MCF 10A (cell line): ENCODE measurements at regions not wholly inside any gene's neighbourhood (a gene's known extent, or its start where the extent isn't known, plus 50 kb on each side); places are given as distances from the start of the nearest gene placed in this dataset.

Experiments
- BruUV-seq: library from RNA; stranded (reverse); fragments of 400-500 nt; replicated peaks from 2 replicates; lab custom pipeline; 2021; lab: Mats Ljungman, UMichigan
- CTCF ChIA-PET: fragments of 300-600 bp; sonication (Branson Sonifier 250); formaldehyde crosslinking; extraction: SDS; loops from one replicate; lab custom pipeline; 2021; ENCODE audit warnings: antibody characterized with exemption, inconsistent platforms; lab: Yijun Ruan, JAX
- POLR2A ChIA-PET: fragments of 300-600, 350-650 bp; sonication (Branson Sonifier 250); formaldehyde crosslinking; extraction: SDS; loops from one replicate; lab custom pipeline; 2020; ENCODE audit warnings: antibody characterized with exemption, inconsistent platforms; lab: Yijun Ruan, JAX
- DNase-seq: peaks from one replicate; pipeline ENCODE4 v3.0.0-alpha.2; 2018; ENCODE audit not compliant: unreplicated experiment
- H3K27ac Mint-ChIP-seq: one replicate; pipeline ENCODE4 v1.8.0; 2022; ENCODE audit warnings: mild to moderate bottlenecking, low read depth, mixed read lengths; ENCODE audit not compliant: unreplicated experiment
- H3K27me3 Mint-ChIP-seq: one replicate; pipeline ENCODE4 v1.8.0; 2022; ENCODE audit warnings: mixed read lengths; ENCODE audit not compliant: insufficient read depth, unreplicated experiment
- H3K36me3 Mint-ChIP-seq: one replicate; pipeline ENCODE4 v1.8.0; 2022; ENCODE audit warnings: mild to moderate bottlenecking, moderate library complexity, mixed read lengths; ENCODE audit not compliant: insufficient read depth, unreplicated experiment
- H3K4me1 Mint-ChIP-seq: one replicate; pipeline ENCODE4 v1.8.0; 2022; ENCODE audit warnings: mixed read lengths; ENCODE audit not compliant: insufficient read depth, unreplicated experiment
- H3K4me3 Mint-ChIP-seq: one replicate; pipeline ENCODE4 v1.8.0; 2022; ENCODE audit warnings: mild to moderate bottlenecking, moderate library complexity, mixed read lengths; ENCODE audit not compliant: unreplicated experiment
- H3K9me3 Mint-ChIP-seq: one replicate; pipeline ENCODE4 v1.8.0; 2022; ENCODE audit warnings: mixed read lengths; ENCODE audit not compliant: unreplicated experiment
- CTCF ChIP-seq: fragments of 200-600 bp; IDR thresholded peaks from one replicate; pipeline ENCODE4 v1.8.0; 2022; ENCODE audit warnings: antibody characterized with exemption, mild to moderate bottlenecking; ENCODE audit not compliant: unreplicated experiment
- intact Hi-C: fragments of 100-400 bp; cut with micrococcal nuclease; formaldehyde crosslinking; loops from 2 replicates; pipeline ENCODE4 v1.14.1; 2022

- intact Hi-C loops, result no loop called here
- no TSS peak for BruUV-seq
- DNase-seq, result no peak
- H3K27me3 Mint-ChIP-seq, result no peaks in the 10 kb centered on the region
- H3K4me1 Mint-ChIP-seq, result peaks cover 12% of the 10 kb centered on the region
- H3K4me3 Mint-ChIP-seq, result no peak overlapping the region
- ChIA-PET POLR2A (no interaction called here), CTCF (interaction anchor here (1.0 kb wide), 1 partner anchor 10 kb away, joined by 3 read pairs; no protein-coding TSS in a partner anchor)
- H3K36me3 Mint-ChIP-seq, result peaks cover 39% of the 10 kb centered on the region
- no peak overlapping the region for H3K27ac Mint-ChIP-seq
- TF ChIP-seq CTCF, result no peak
- peaks cover 7% of the 10 kb centered on the region for H3K9me3 Mint-ChIP-seq
Observed at GRCh38 chr6:48057601-48058000, 53.4 kb downstream of the PTCHD4 start.

GRCh38 chr6:48048451-48049146 is 62.4 kb downstream of the PTCHD4 start:
- H3K9me3 Mint-ChIP-seq, result no peaks in the 10 kb centered on the region
- H3K4me1 Mint-ChIP-seq, result no peaks in the 10 kb centered on the region
- no peak overlapping the region for H3K27ac Mint-ChIP-seq
- ChIA-PET POLR2A (no interaction called here), CTCF (interaction anchor here (0.6 kb wide), 1 partner anchor 127 kb away, joined by 3 read pairs; no protein-coding TSS in a partner anchor)
- DNase-seq, result no peak
- intact Hi-C loops, result no loop called here
- no peaks in the 10 kb centered on the region for H3K27me3 Mint-ChIP-seq
- peaks cover 8% of the 10 kb centered on the region for H3K36me3 Mint-ChIP-seq
- no TSS peak for BruUV-seq
- H3K4me3 Mint-ChIP-seq, result no peak overlapping the region
- no peak for TF ChIP-seq CTCF

GRCh38 chr6:48041894-48042293 is 69.1 kb downstream of the PTCHD4 start:
- TF ChIP-seq CTCF, result no peak
- ChIA-PET POLR2A (interaction anchor here (1.1 kb wide), 1 partner anchor 9 kb away, joined by 4 read pairs; no protein-coding TSS in a partner anchor), CTCF (interaction anchor here (0.7 to 1.0 kb wide), 2 partner anchors 707 to 724 kb away, joined by 3 to 5 read pairs; no protein-coding TSS in a partner anchor)
- intact Hi-C loops, result no loop called here
- no peak overlapping the region for H3K4me3 Mint-ChIP-seq
- peaks cover 10% of the 10 kb centered on the region for H3K36me3 Mint-ChIP-seq
- no peak overlapping the region for H3K27ac Mint-ChIP-seq
- H3K27me3 Mint-ChIP-seq, result no peaks in the 10 kb centered on the region
- no peak for DNase-seq
- H3K9me3 Mint-ChIP-seq, result no peaks in the 10 kb centered on the region
- no TSS peak for BruUV-seq
- peaks cover under 1% of the 10 kb centered on the region for H3K4me1 Mint-ChIP-seq

GRCh38 chr6:48037946-48038345 is 73.1 kb downstream of the PTCHD4 start:
- intact Hi-C loops, result no loop called here
- no TSS peak for BruUV-seq
- CTCF ChIA-PET, result interaction anchor here (0.7 kb wide), 1 partner anchor 472 kb away, joined by 7 read pairs; no protein-coding TSS in a partner anchor
- Mint-ChIP-seq H3K36me3 (peaks cover 10% of the 10 kb centered on the region), H3K27me3 (no peaks in the 10 kb centered on the region), H3K27ac (peak overlapping the region; percentile 49), H3K4me3 (no peak overlapping the region), H3K4me1 (peaks cover 14% of the 10 kb centered on the region), H3K9me3 (no peaks in the 10 kb centered on the region)
- no peak for DNase-seq
- TF ChIP-seq CTCF, result no peak
- POLR2A ChIA-PET, result no interaction called here
